BLaER1 (cell line): ENCODE measurements at regions not wholly inside any gene's neighbourhood (a gene's known extent, or its start where the extent isn't known, plus 50 kb on each side); places are given as distances from the start of the nearest gene placed in this dataset.
A peak's percentile ranks its signal among the peaks of the same experiment; 100 is the strongest.

Experiments used
- H3K27ac ChIP-seq: shearing (Covaris generic); formaldehyde crosslinking; 2 replicates; pipeline ENCODE4 v1.8.1; 2022
- H3K27me3 ChIP-seq: shearing (Covaris generic); formaldehyde crosslinking; 2 replicates; pipeline ENCODE4 v1.8.1; 2022
- H3K36me3 ChIP-seq: shearing (Covaris generic); formaldehyde crosslinking; 2 replicates; pipeline ENCODE4 v1.8.1; 2022
- H3K4me1 ChIP-seq: shearing (Covaris generic); formaldehyde crosslinking; 2 replicates; pipeline ENCODE4 v1.8.1; 2022
- H3K4me2 ChIP-seq: shearing (Covaris generic); formaldehyde crosslinking; 2 replicates; pipeline ENCODE4 v1.8.1; 2022
- H3K4me3 ChIP-seq: shearing (Covaris generic); formaldehyde crosslinking; 2 replicates; pipeline ENCODE4 v1.8.1; 2022
- H3K9ac ChIP-seq: shearing (Covaris generic); formaldehyde crosslinking; 2 replicates; pipeline ENCODE4 v1.8.1; 2022
- H3K9me3 ChIP-seq: shearing (Covaris generic); formaldehyde crosslinking; 2 replicates; pipeline ENCODE4 v1.8.1; 2022
- H4K20me1 ChIP-seq: shearing (Covaris generic); formaldehyde crosslinking; 2 replicates; pipeline ENCODE4 v1.8.1; 2022
- Cebpa-rat ChIP-seq: shearing (Covaris generic); IDR thresholded peaks from 2 replicates; pipeline ENCODE4 v1.8.1; 2022

- H3K4me1 ChIP-seq = peaks cover 48% of the 10 kb centered on the region
- no peaks in the 10 kb centered on the region for H3K36me3 ChIP-seq
- no peaks in the 10 kb centered on the region for H3K27me3 ChIP-seq
- H3K4me2 ChIP-seq = peak overlapping the region; percentile 62
- no peak for TF ChIP-seq Cebpa-rat
- no peaks in the 10 kb centered on the region for H4K20me1 ChIP-seq
- H3K9me3 ChIP-seq = 0 out of 2 replicates have a peak, but pooled peaks cover 5% of the 10 kb centered on the region
- H3K9ac ChIP-seq = peak overlapping the region; percentile 11; the same call in 1 of the 2 replicates
- no peak overlapping the region for H3K4me3 ChIP-seq
- no peak overlapping the region for H3K27ac ChIP-seq
Observed at GRCh38 chr6:14317387-14317970, 199.9 kb downstream of the CD83 start.

DNA sequence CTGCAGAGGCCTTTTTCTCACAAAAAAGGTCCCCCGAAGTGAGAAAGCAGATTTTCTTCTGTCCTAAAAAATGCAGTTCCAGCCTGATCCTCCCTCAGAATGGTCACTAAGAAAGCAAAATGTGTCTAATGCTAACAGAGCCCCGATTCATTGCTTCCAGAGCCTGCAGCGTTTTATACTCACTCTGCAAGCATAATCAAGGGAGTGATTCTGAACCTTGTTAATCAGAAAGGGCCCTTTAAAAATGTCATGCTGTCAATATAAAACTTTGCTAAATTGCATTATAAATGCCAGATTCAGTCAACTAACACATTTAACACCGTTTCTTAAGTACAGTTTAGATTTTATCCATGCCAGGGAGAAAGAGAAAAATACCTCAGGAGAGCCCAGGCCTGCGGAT is 202.8 kb downstream of the CD83 start:
- no peak overlapping the region for H3K4me3 ChIP-seq
- H3K4me1 ChIP-seq = peaks cover 44% of the 10 kb centered on the region
- H4K20me1 ChIP-seq = no peaks in the 10 kb centered on the region
- H3K27me3 ChIP-seq = no peaks in the 10 kb centered on the region
- no peaks in the 10 kb centered on the region for H3K9me3 ChIP-seq
- H3K36me3 ChIP-seq = no peaks in the 10 kb centered on the region
- H3K9ac ChIP-seq = no peak overlapping the region
- no peak for TF ChIP-seq Cebpa-rat
- H3K27ac ChIP-seq = no peak overlapping the region
- no peak overlapping the region for H3K4me2 ChIP-seq

- H3K36me3 ChIP-seq = no peaks in the 10 kb centered on the region
- no peak overlapping the region for H3K4me2 ChIP-seq
- no peak for TF ChIP-seq Cebpa-rat
- no peaks in the 10 kb centered on the region for H4K20me1 ChIP-seq
- peaks cover 26% of the 10 kb centered on the region for H3K4me1 ChIP-seq
- H3K27me3 ChIP-seq = no peaks in the 10 kb centered on the region
- H3K9me3 ChIP-seq = no peaks in the 10 kb centered on the region
- H3K4me3 ChIP-seq = no peak overlapping the region
- H3K9ac ChIP-seq = no peak overlapping the region
- H3K27ac ChIP-seq = no peak overlapping the region; the same call in 1 of the 2 replicates
Observed at GRCh38 chr6:14321992-14322772, 204.6 kb downstream of the CD83 start.

GRCh38 chr6:14322841-14323240 is 205.3 kb downstream of the CD83 start:
- no peak overlapping the region for H3K9ac ChIP-seq
- no peaks in the 10 kb centered on the region for H3K9me3 ChIP-seq
- peak overlapping the region; percentile 29 for H3K4me2 ChIP-seq
- H3K4me1 ChIP-seq = peaks cover 19% of the 10 kb centered on the region
- TF ChIP-seq Cebpa-rat = no peak
- no peak overlapping the region; the same call in 1 of the 2 replicates for H3K27ac ChIP-seq
- H3K4me3 ChIP-seq = no peak overlapping the region
- H3K36me3 ChIP-seq = no peaks in the 10 kb centered on the region
- no peaks in the 10 kb centered on the region for H3K27me3 ChIP-seq
- H4K20me1 ChIP-seq = no peaks in the 10 kb centered on the region

DNA sequence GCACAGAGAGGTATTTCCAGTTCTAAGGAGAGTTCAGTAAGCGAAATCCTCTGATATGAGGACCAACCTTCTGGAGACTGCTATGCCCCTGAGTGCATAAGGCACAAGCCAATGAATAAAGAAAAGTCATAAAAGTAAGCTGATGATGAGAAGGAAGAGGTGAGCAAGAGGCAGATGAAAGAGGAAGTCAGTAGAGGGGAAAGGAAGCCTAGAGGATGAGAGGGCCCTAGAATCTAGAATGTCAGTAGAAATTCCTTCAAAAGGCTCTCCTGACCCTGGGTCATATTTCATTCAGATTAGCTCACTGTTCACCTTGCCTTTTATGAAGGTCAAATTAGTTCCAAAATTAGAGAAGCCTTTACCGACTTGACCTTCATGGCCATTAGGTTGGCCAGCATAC is 209.2 kb downstream of the CD83 start:
- no peak overlapping the region for H3K9ac ChIP-seq
- peaks cover 14% of the 10 kb centered on the region for H3K4me1 ChIP-seq
- H3K9me3 ChIP-seq = no peaks in the 10 kb centered on the region
- H4K20me1 ChIP-seq = no peaks in the 10 kb centered on the region
- no peak for TF ChIP-seq Cebpa-rat
- H3K36me3 ChIP-seq = no peaks in the 10 kb centered on the region
- H3K27ac ChIP-seq = no peak overlapping the region
- H3K4me2 ChIP-seq = no peak overlapping the region
- H3K27me3 ChIP-seq = no peaks in the 10 kb centered on the region
- no peak overlapping the region for H3K4me3 ChIP-seq

- H3K4me3 ChIP-seq = no peak overlapping the region
- no peak overlapping the region for H3K9ac ChIP-seq
- no peak overlapping the region for H3K27ac ChIP-seq
- H4K20me1 ChIP-seq = no peaks in the 10 kb centered on the region
- no peak for TF ChIP-seq Cebpa-rat
- no peak overlapping the region for H3K4me2 ChIP-seq
- peaks cover 7% of the 10 kb centered on the region for H3K4me1 ChIP-seq
- H3K36me3 ChIP-seq = no peaks in the 10 kb centered on the region
- H3K27me3 ChIP-seq = no peaks in the 10 kb centered on the region
- no peaks in the 10 kb centered on the region for H3K9me3 ChIP-seq
Observed at GRCh38 chr6:14328163-14328562, 210.6 kb downstream of the CD83 start.

GRCh38 chr6:14333556-14334305 is 216.2 kb downstream of the CD83 start:
- H3K9me3 ChIP-seq = no peaks in the 10 kb centered on the region
- no peak for TF ChIP-seq Cebpa-rat
- H3K9ac ChIP-seq = no peak overlapping the region
- no peaks in the 10 kb centered on the region for H3K4me1 ChIP-seq
- H3K4me2 ChIP-seq = no peak overlapping the region
- no peaks in the 10 kb centered on the region for H4K20me1 ChIP-seq
- no peaks in the 10 kb centered on the region for H3K36me3 ChIP-seq
- no peak overlapping the region for H3K4me3 ChIP-seq
- no peaks in the 10 kb centered on the region for H3K27me3 ChIP-seq
- no peak overlapping the region for H3K27ac ChIP-seq

- Histone ChIP-seq H3K4me1 (peaks cover 9% of the 10 kb centered on the region; the same call in 1 of the 2 replicates), H3K36me3 (no peaks in the 10 kb centered on the region), H3K9ac (no peak overlapping the region), H3K27ac (no peak overlapping the region), H3K4me2 (no peak overlapping the region), H3K27me3 (no peaks in the 10 kb centered on the region), H3K9me3 (no peaks in the 10 kb centered on the region), H3K4me3 (no peak overlapping the region), H4K20me1 (no peaks in the 10 kb centered on the region)
- no peak for TF ChIP-seq Cebpa-rat
Observed at GRCh38 chr6:14335071-14335470, 217.5 kb downstream of the CD83 start.

- H3K36me3 ChIP-seq = no peaks in the 10 kb centered on the region
- no peak overlapping the region for H3K9ac ChIP-seq
- no peaks in the 10 kb centered on the region for H3K9me3 ChIP-seq
- H3K4me1 ChIP-seq = peaks cover 11% of the 10 kb centered on the region; the same call in 1 of the 2 replicates
- H3K4me3 ChIP-seq = no peak overlapping the region
- no peaks in the 10 kb centered on the region for H4K20me1 ChIP-seq
- no peak overlapping the region for H3K4me2 ChIP-seq
- no peak overlapping the region for H3K27ac ChIP-seq
- H3K27me3 ChIP-seq = no peaks in the 10 kb centered on the region
- no peak for TF ChIP-seq Cebpa-rat
Observed at GRCh38 chr6:14337152-14337551, 219.6 kb downstream of the CD83 start.

DNA sequence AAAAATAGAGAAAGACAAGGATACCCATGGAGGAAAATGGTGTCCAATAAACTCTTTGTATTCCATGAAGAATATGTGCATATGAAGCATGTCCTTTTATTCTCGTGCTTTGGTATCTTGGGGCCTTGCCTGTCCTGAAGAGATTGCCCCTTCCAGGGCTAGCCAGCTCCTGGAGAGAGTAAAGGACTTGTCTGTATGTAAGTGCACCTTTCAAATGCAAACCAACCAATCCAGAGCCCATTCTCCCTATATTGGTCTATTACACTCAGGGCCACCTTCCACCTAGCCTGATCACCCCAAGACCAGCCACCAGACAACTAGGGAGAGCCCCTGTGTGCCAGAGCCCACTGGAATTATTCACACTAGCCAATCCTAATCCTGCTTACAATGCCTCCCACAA is 221.6 kb downstream of the CD83 start:
- Histone ChIP-seq H3K27ac (no peak overlapping the region), H4K20me1 (no peaks in the 10 kb centered on the region), H3K9me3 (no peaks in the 10 kb centered on the region), H3K4me2 (no peak overlapping the region), H3K27me3 (no peaks in the 10 kb centered on the region), H3K36me3 (no peaks in the 10 kb centered on the region), H3K4me3 (no peak overlapping the region), H3K9ac (no peak overlapping the region), H3K4me1 (peaks cover 11% of the 10 kb centered on the region; the same call in 1 of the 2 replicates)
- no peak for TF ChIP-seq Cebpa-rat
